Panc1 (cell line): ENCODE measurements at regions not wholly inside any gene's neighbourhood (a gene's known extent, or its start where the extent isn't known, plus 50 kb on each side); places are given as distances from the start of the nearest gene placed in this dataset.

Experiments used
- CTCF ChIP-seq: fragments of 450-650 bp; IDR thresholded peaks from 2 replicates; pipeline ENCODE4 v1.5.1; 2017; ENCODE audit warnings: mild to moderate bottlenecking
- POLR2AphosphoS5 ChIP-seq: IDR thresholded peaks from 2 replicates; pipeline ENCODE4 v1.6.1; 2012; ENCODE audit warnings: mild to moderate bottlenecking, low read depth, low read length, moderate library complexity
- REST ChIP-seq, 2 experiments: IDR thresholded peaks; 2 replicates each; pipeline ENCODE4 v1.6.1; 2011 to 2012; ENCODE audit warnings: low read depth in 2 of 2, control low read depth in 1 of 2, low read length in 1 of 2, mild to moderate bottlenecking in 1 of 2, moderate library complexity in 1 of 2; ENCODE audit not compliant: insufficient read depth in 1 of 2
- TCF7L2 ChIP-seq: IDR thresholded peaks from 2 replicates; pipeline ENCODE4 v1.6.1; 2011; ENCODE audit warnings: mild to moderate bottlenecking, low read depth, low read length, inconsistent platforms

GRCh38 chr3:18233987-18234716 lies 191.0 kb downstream of the SATB1 start:
- TF ChIP-seq CTCF (no peak), POLR2AphosphoS5 (no peak), REST (IDR thresholded peaks at IDR 0.05; ENCODE audit: insufficient read depth in 1 of 2, low read depth in 2 of 2, low read length in 1 of 2) (no peak), TCF7L2 (no peak)
